Body of pancreas (tissue), 4 donors: ENCODE measurements at regions not wholly inside any gene's neighbourhood (a gene's known extent, or its start where the extent isn't known, plus 50 kb on each side); places are given as distances from the start of the nearest gene placed in this dataset.

Experiments used
- CTCF ChIP-seq, 7 experiments: fragments of 450-650 bp in 4 of 7; fragments of 200-600 bp in 3 of 7; sonication (generic) in 3 of 7; IDR thresholded peaks; one replicate each; pipeline ENCODE4 v1.5.1; 2016 to 2019; ENCODE audit warnings: antibody characterized with exemption in 7 of 7
- POLR2A ChIP-seq, 3 donors: fragments of 450-650 bp; IDR thresholded peaks; one replicate each; pipeline ENCODE4 v1.6.1; 2016; ENCODE audit warnings: antibody characterized with exemption in 3 of 3, mild to moderate bottlenecking in 2 of 3

- TF ChIP-seq CTCF (IDR thresholded peaks at IDR 0.05): no peak
- TF ChIP-seq POLR2A (IDR thresholded peaks at IDR 0.05): no peak
Measured at GRCh38 chr6:44564906-44565524, 177.5 kb downstream of the CDC5L start.
